Activated naive CD4-positive, alpha-beta T cell treated with anti-CD3 and anti-CD28 coated beads, Interleukin-2, amount 10 ng/mL, durations not matched to agents 7 days and 5 days (primary cell): ENCODE measurements at regions not wholly inside any gene's neighbourhood (a gene's known extent, or its start where the extent isn't known, plus 50 kb on each side); places are given as distances from the start of the nearest gene placed in this dataset.

Experiments used
- CTCF ChIA-PET: fragments of 350-600 bp; sonication (Branson Sonifier 250); formaldehyde crosslinking; loops from one replicate; lab custom pipeline; 2021; ENCODE audit warnings: antibody characterized with exemption; lab: Charles Lee
- DNase-seq: peaks from one replicate; pipeline ENCODE4 v3.0.0-alpha.2; 2020
- H3K27ac Mint-ChIP-seq: one replicate; pipeline ENCODE4 v1.8.0; 2021; ENCODE audit warnings: mild to moderate bottlenecking, moderate library complexity, mixed read lengths
- H3K27me3 Mint-ChIP-seq: one replicate; pipeline ENCODE4 v1.8.0; 2021; ENCODE audit warnings: mild to moderate bottlenecking, mixed read lengths
- H3K36me3 Mint-ChIP-seq: one replicate; pipeline ENCODE4 v1.8.0; 2021; ENCODE audit warnings: mixed read lengths
- H3K4me1 Mint-ChIP-seq: one replicate; pipeline ENCODE4 v1.8.0; 2021; ENCODE audit warnings: mixed read lengths
- H3K4me3 Mint-ChIP-seq: one replicate; pipeline ENCODE4 v1.8.0; 2021; ENCODE audit warnings: mild to moderate bottlenecking, moderate library complexity, mixed read lengths
- H3K9me3 Mint-ChIP-seq: one replicate; pipeline ENCODE4 v1.8.0; 2021; ENCODE audit warnings: mixed read lengths

GRCh38 chr2:180742801-180743200, 237.6 kb upstream of the UBE2E3 start:
- CTCF ChIA-PET: no interaction called here
- H3K4me1 Mint-ChIP-seq: no peaks in the 10 kb centered on the region
- no peaks in the 10 kb centered on the region for H3K36me3 Mint-ChIP-seq
- H3K27me3 Mint-ChIP-seq: no peaks in the 10 kb centered on the region
- no peak overlapping the region for H3K4me3 Mint-ChIP-seq
- H3K9me3 Mint-ChIP-seq: no peaks in the 10 kb centered on the region
- H3K27ac Mint-ChIP-seq: no peak overlapping the region
- DNase-seq: no peak

- CTCF ChIA-PET: interaction anchor here (1.0 kb wide), 1 partner anchor 11 kb away, joined by 3 read pairs; no protein-coding TSS in a partner anchor
- Mint-ChIP-seq H3K27me3 (no peaks in the 10 kb centered on the region), H3K9me3 (no peaks in the 10 kb centered on the region), H3K4me3 (no peak overlapping the region), H3K4me1 (no peaks in the 10 kb centered on the region), H3K36me3 (no peaks in the 10 kb centered on the region), H3K27ac (no peak overlapping the region)
- DNase-seq: no peak
Measured at GRCh38 chr2:180739070-180739469, 241.3 kb upstream of the UBE2E3 start.

- H3K9me3 Mint-ChIP-seq: no peaks in the 10 kb centered on the region
- H3K27me3 Mint-ChIP-seq: no peaks in the 10 kb centered on the region
- no peak overlapping the region for H3K4me3 Mint-ChIP-seq
- CTCF ChIA-PET: no interaction called here
- H3K4me1 Mint-ChIP-seq: no peaks in the 10 kb centered on the region
- DNase-seq: no peak
- H3K36me3 Mint-ChIP-seq: no peaks in the 10 kb centered on the region
- no peak overlapping the region for H3K27ac Mint-ChIP-seq
Measured at GRCh38 chr2:180735799-180736198, 244.6 kb upstream of the UBE2E3 start.

- Mint-ChIP-seq H3K27me3 (no peaks in the 10 kb centered on the region), H3K27ac (no peak overlapping the region), H3K36me3 (no peaks in the 10 kb centered on the region), H3K9me3 (no peaks in the 10 kb centered on the region), H3K4me3 (no peak overlapping the region), H3K4me1 (no peaks in the 10 kb centered on the region)
- CTCF ChIA-PET: no interaction called here
- no peak for DNase-seq
Measured at GRCh38 chr2:180734382-180734781, 246.0 kb upstream of the UBE2E3 start.

- no peaks in the 10 kb centered on the region for H3K4me1 Mint-ChIP-seq
Measured at GRCh38 chr2:180733330-180733729, 247.1 kb upstream of the UBE2E3 start.

GRCh38 chr2:180732337-180732736, 248.1 kb upstream of the UBE2E3 start:
- H3K27me3 Mint-ChIP-seq: no peaks in the 10 kb centered on the region
- no peaks in the 10 kb centered on the region for H3K36me3 Mint-ChIP-seq
- H3K9me3 Mint-ChIP-seq: no peaks in the 10 kb centered on the region
- CTCF ChIA-PET: no interaction called here
- no peak for DNase-seq
- no peak overlapping the region for H3K4me3 Mint-ChIP-seq
- no peak overlapping the region for H3K27ac Mint-ChIP-seq
- no peaks in the 10 kb centered on the region for H3K4me1 Mint-ChIP-seq

More at GRCh38 chr2:180733330-180733729, 247.1 kb upstream of the UBE2E3 start:
- CTCF ChIA-PET: no interaction called here
- no peaks in the 10 kb centered on the region for H3K9me3 Mint-ChIP-seq
- H3K27ac Mint-ChIP-seq: no peak overlapping the region
- DNase-seq: no peak
- no peaks in the 10 kb centered on the region for H3K36me3 Mint-ChIP-seq
- H3K27me3 Mint-ChIP-seq: no peaks in the 10 kb centered on the region
- H3K4me3 Mint-ChIP-seq: no peak overlapping the region

- Mint-ChIP-seq H3K4me3 (no peak overlapping the region), H3K9me3 (no peaks in the 10 kb centered on the region), H3K36me3 (no peaks in the 10 kb centered on the region), H3K27ac (no peak overlapping the region), H3K27me3 (no peaks in the 10 kb centered on the region), H3K4me1 (no peaks in the 10 kb centered on the region)
- CTCF ChIA-PET: no interaction called here
- DNase-seq: no peak
Measured at GRCh38 chr2:180730976-180731375, 249.4 kb upstream of the UBE2E3 start.

- CTCF ChIA-PET: interaction anchor here (1.0 kb wide), 1 partner anchor 330 kb away, joined by 3 read pairs; no protein-coding TSS in a partner anchor
- no peak for DNase-seq
- H3K36me3 Mint-ChIP-seq: no peaks in the 10 kb centered on the region
- no peaks in the 10 kb centered on the region for H3K9me3 Mint-ChIP-seq
- no peaks in the 10 kb centered on the region for H3K27me3 Mint-ChIP-seq
- H3K4me1 Mint-ChIP-seq: no peaks in the 10 kb centered on the region
- H3K27ac Mint-ChIP-seq: no peak overlapping the region
- H3K4me3 Mint-ChIP-seq: no peak overlapping the region
Measured at GRCh38 chr2:180728928-180729559, 251.4 kb upstream of the UBE2E3 start.

GRCh38 chr2:180723712-180724111, 256.7 kb upstream of the UBE2E3 start:
- CTCF ChIA-PET: interaction anchor here (1.3 kb wide), 1 partner anchor 9 kb away, joined by 4 read pairs; no protein-coding TSS in a partner anchor
- no peak overlapping the region for H3K27ac Mint-ChIP-seq

GRCh38 chr2:180722551-180723239, 257.7 kb upstream of the UBE2E3 start:
- H3K9me3 Mint-ChIP-seq: no peaks in the 10 kb centered on the region
- H3K36me3 Mint-ChIP-seq: no peaks in the 10 kb centered on the region
- H3K27me3 Mint-ChIP-seq: no peaks in the 10 kb centered on the region
- DNase-seq: no peak
- CTCF ChIA-PET: interaction anchor here (1.3 kb wide), 1 partner anchor 8 kb away, joined by 4 read pairs; no protein-coding TSS in a partner anchor
- H3K4me1 Mint-ChIP-seq: no peaks in the 10 kb centered on the region
- no peak overlapping the region for H3K27ac Mint-ChIP-seq
- H3K4me3 Mint-ChIP-seq: no peak overlapping the region

More at GRCh38 chr2:180723712-180724111, 256.7 kb upstream of the UBE2E3 start:
- Mint-ChIP-seq H3K9me3 (no peaks in the 10 kb centered on the region), H3K27me3 (no peaks in the 10 kb centered on the region), H3K4me3 (no peak overlapping the region), H3K4me1 (no peaks in the 10 kb centered on the region), H3K36me3 (no peaks in the 10 kb centered on the region)
- no peak for DNase-seq

GRCh38 chr2:180720829-180721228, 259.6 kb upstream of the UBE2E3 start:
- DNase-seq: no peak

GRCh38 chr2:180717588-180717987, 262.8 kb upstream of the UBE2E3 start:
- Mint-ChIP-seq H3K27ac (no peak overlapping the region), H3K27me3 (no peaks in the 10 kb centered on the region), H3K9me3 (no peaks in the 10 kb centered on the region), H3K36me3 (no peaks in the 10 kb centered on the region), H3K4me3 (no peak overlapping the region), H3K4me1 (no peaks in the 10 kb centered on the region)
- DNase-seq: no peak
- CTCF ChIA-PET: no interaction called here

More at GRCh38 chr2:180720829-180721228, 259.6 kb upstream of the UBE2E3 start:
- Mint-ChIP-seq H3K9me3 (no peaks in the 10 kb centered on the region), H3K36me3 (no peaks in the 10 kb centered on the region), H3K27ac (no peak overlapping the region), H3K4me1 (no peaks in the 10 kb centered on the region), H3K4me3 (no peak overlapping the region), H3K27me3 (no peaks in the 10 kb centered on the region)
- CTCF ChIA-PET: no interaction called here

GRCh38 chr2:180716186-180717180, 263.9 kb upstream of the UBE2E3 start:
- Mint-ChIP-seq H3K9me3 (no peaks in the 10 kb centered on the region), H3K27ac (no peak overlapping the region), H3K4me3 (no peak overlapping the region), H3K36me3 (no peaks in the 10 kb centered on the region), H3K27me3 (no peaks in the 10 kb centered on the region), H3K4me1 (no peaks in the 10 kb centered on the region)
- CTCF ChIA-PET: no interaction called here
- no peak for DNase-seq

- no peaks in the 10 kb centered on the region for H3K9me3 Mint-ChIP-seq
- H3K4me3 Mint-ChIP-seq: no peak overlapping the region
- no peak for DNase-seq
- H3K4me1 Mint-ChIP-seq: no peaks in the 10 kb centered on the region
- CTCF ChIA-PET: interaction anchor here (1.4 kb wide), 1 partner anchor 8 kb away, joined by 4 read pairs; no protein-coding TSS in a partner anchor
- no peaks in the 10 kb centered on the region for H3K27me3 Mint-ChIP-seq
- no peak overlapping the region for H3K27ac Mint-ChIP-seq
- H3K36me3 Mint-ChIP-seq: no peaks in the 10 kb centered on the region
Measured at GRCh38 chr2:180715044-180715443, 265.4 kb upstream of the UBE2E3 start.
